ENCODE measurements at regions not wholly inside any gene's neighbourhood (a gene's known extent, or its start where the extent isn't known, plus 50 kb on each side); places are given as distances from the start of the nearest gene placed in this dataset.

DNA sequence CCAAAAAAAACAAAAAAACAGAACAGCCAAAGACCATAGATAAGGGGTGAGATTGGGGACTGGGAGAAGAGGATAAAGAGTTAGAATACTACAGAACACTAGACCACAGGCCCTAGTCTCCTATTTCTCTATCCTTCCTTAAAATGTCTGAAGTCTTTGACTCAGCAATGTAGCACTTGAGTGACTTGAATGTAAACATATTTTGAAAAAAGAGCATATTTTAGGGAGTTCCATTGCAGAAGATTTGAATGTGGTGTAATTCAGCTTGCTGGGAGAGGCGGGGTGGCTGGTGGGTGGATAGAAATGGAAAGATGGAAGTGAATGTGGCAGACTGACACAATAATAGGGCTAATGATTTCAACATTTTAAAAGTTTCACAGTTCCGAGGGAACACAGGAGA, 144.9 kb downstream of the CHIC2 start:
- H4K20me1 ChIP-seq (ENCODE audit: insufficient read depth): no peaks in the 10 kb centered on the region
- H3K79me2 ChIP-seq (ENCODE audit: insufficient read depth): no peaks in the 10 kb centered on the region
- H3F3A ChIP-seq (replicated peaks; ENCODE audit: insufficient read depth): peaks cover 8% of the 10 kb centered on the region
- no peak overlapping the region for H3K27ac ChIP-seq (ENCODE audit: low read depth in 2 of 2, low read length in 1 of 2)
- no peak for TF ChIP-seq GATA2 (CRISPR knock-in tag; IDR thresholded peaks at IDR 0.05)
- TF ChIP-seq, protein P1, sequence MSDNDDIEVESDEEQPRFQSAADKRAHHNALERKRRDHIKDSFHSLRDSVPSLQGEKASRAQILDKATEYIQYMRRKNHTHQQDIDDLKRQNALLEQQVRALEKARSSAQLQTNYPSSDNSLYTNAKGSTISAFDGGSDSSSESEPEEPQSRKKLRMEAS (IDR thresholded peaks at IDR 0.05; ENCODE audit: low read depth): no peak
- TF ChIP-seq, protein P2, sequence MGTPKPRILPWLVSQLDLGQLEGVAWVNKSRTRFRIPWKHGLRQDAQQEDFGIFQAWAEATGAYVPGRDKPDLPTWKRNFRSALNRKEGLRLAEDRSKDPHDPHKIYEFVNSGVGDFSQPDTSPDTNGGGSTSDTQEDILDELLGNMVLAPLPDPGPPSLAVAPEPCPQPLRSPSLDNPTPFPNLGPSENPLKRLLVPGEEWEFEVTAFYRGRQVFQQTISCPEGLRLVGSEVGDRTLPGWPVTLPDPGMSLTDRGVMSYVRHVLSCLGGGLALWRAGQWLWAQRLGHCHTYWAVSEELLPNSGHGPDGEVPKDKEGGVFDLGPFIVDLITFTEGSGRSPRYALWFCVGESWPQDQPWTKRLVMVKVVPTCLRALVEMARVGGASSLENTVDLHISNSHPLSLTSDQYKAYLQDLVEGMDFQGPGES (IDR thresholded peaks at IDR 0.05; ENCODE audit: low read depth, low read length): no peak
- no peak for TF ChIP-seq MXI1 (IDR thresholded peaks at IDR 0.05; ENCODE audit: low read depth, low read length)
- no peak for TF ChIP-seq FOXJ3 (CRISPR knock-in tag; IDR thresholded peaks at IDR 0.05)
- no peak for TF ChIP-seq RFX5 (IDR thresholded peaks at IDR 0.05; ENCODE audit: low read length)
- TF ChIP-seq FOXM1 (IDR thresholded peaks at IDR 0.05; ENCODE audit: low read depth): no peak
- POLR2A ChIA-PET: no interaction called here
- H3K4me1 ChIP-seq (ENCODE audit: control insufficient read depth in 1 of 2, insufficient read depth in 2 of 2, low read depth in 1 of 2, low read length in 1 of 2): peaks cover 7 to 11% of the 10 kb centered on the region in 2 experiments
- no peak overlapping the region for H3K4me3 ChIP-seq (ENCODE audit: low read depth in 2 of 2, low read length in 1 of 2)
- H2AFZ ChIP-seq (ENCODE audit: low read depth): no peak overlapping the region
- no peaks in the 10 kb centered on the region for H3K9me3 ChIP-seq
- CTCF ChIA-PET: interaction anchor here (2.1 to 5.2 kb wide), 3 partner anchors 11 to 314 kb away, joined by 13 to 37 read pairs (median 34); no protein-coding TSS in a partner anchor
- no peaks in the 10 kb centered on the region for H3K9me2 ChIP-seq
- no peaks in the 10 kb centered on the region for H3K27me3 ChIP-seq (ENCODE audit: insufficient read depth)
- no peaks in the 10 kb centered on the region for H3K36me3 ChIP-seq (replicated peaks in 1 of 2; ENCODE audit: control insufficient read depth in 1 of 2, insufficient read depth in 2 of 2, low read length in 1 of 2)
- no peak overlapping the region for H3K9ac ChIP-seq
- 98% methylated on average over 2 of the region's 2 CpGs for WGBS (ENCODE audit: low lambda C conversion rate)
- H3K4me2 ChIP-seq: no peak overlapping the region
- no peak for DNase-seq

DNA sequence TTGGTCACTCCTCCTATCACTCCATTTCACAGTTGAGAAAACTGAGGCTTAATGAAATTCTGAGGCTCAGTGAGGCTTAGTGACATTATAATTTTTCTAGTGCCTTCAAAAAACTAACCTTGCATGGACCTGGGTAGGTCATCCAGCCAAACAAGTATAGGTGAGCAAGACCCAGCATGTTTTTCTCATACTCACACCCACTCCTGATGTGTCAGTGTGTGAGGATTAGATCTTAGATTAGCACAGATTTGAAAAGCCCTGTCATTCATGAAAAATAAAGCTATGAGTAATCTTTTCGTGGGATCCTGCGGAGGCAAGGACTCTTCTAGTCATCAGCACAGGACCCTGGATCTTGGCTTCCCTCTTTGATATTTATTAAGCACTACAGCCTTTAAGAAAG, 146.7 kb downstream of the CHIC2 start:
- ChIA-PET CTCF (interaction anchor here (1.1 to 1.4 kb wide), 2 partner anchors 12 to 301 kb away, joined by 3 read pairs; no protein-coding TSS in a partner anchor), POLR2A (no interaction called here)
- H3K9ac ChIP-seq: no peak overlapping the region
- H3K27ac ChIP-seq (ENCODE audit: low read depth in 2 of 2, low read length in 1 of 2): no peak overlapping the region
- no peaks in the 10 kb centered on the region for H3K27me3 ChIP-seq (ENCODE audit: insufficient read depth)
- peaks cover 22% of the 10 kb centered on the region for H3F3A ChIP-seq (replicated peaks; ENCODE audit: insufficient read depth)
- DNase-seq: no peak
- H3K4me3 ChIP-seq (ENCODE audit: low read depth in 2 of 2, low read length in 1 of 2): no peak overlapping the region
- no peaks in the 10 kb centered on the region for H3K36me3 ChIP-seq (replicated peaks in 1 of 2; ENCODE audit: control insufficient read depth in 1 of 2, insufficient read depth in 2 of 2, low read length in 1 of 2)
- peaks cover 7 to 9% of the 10 kb centered on the region in 2 experiments for H3K4me1 ChIP-seq (ENCODE audit: control insufficient read depth in 1 of 2, insufficient read depth in 2 of 2, low read depth in 1 of 2, low read length in 1 of 2)
- no peaks in the 10 kb centered on the region for H3K9me3 ChIP-seq
- H3K4me2 ChIP-seq: no peak overlapping the region
- H2AFZ ChIP-seq (ENCODE audit: low read depth): no peak overlapping the region
- no peaks in the 10 kb centered on the region for H3K9me2 ChIP-seq
- no peaks in the 10 kb centered on the region for H3K79me2 ChIP-seq (ENCODE audit: insufficient read depth)
- 38% methylated on average over 2 of the region's 2 CpGs for WGBS (ENCODE audit: low lambda C conversion rate)
- H4K20me1 ChIP-seq (ENCODE audit: insufficient read depth): no peaks in the 10 kb centered on the region
- no peak for TF ChIP-seq RXRA (IDR thresholded peaks at IDR 0.05; ENCODE audit: borderline replicate concordance, low read depth)
- no peak for TF ChIP-seq EZH2phosphoT487 (IDR thresholded peaks at IDR 0.05; ENCODE audit: borderline replicate concordance, low read depth)
- no peak for TF ChIP-seq NRF1 (IDR thresholded peaks at IDR 0.05; ENCODE audit: low read depth, low read length)
- no peak for TF ChIP-seq NFIC (IDR thresholded peaks at IDR 0.05; ENCODE audit: borderline replicate concordance)
- no peak for TF ChIP-seq ELF1 (IDR thresholded peaks at IDR 0.05)
- TF ChIP-seq, protein P3, sequence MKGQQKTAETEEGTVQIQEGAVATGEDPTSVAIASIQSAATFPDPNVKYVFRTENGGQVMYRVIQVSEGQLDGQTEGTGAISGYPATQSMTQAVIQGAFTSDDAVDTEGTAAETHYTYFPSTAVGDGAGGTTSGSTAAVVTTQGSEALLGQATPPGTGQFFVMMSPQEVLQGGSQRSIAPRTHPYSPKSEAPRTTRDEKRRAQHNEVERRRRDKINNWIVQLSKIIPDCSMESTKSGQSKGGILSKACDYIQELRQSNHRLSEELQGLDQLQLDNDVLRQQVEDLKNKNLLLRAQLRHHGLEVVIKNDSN (IDR thresholded peaks at IDR 0.05; ENCODE audit: borderline replicate concordance, low read depth): no peak
- TF ChIP-seq, protein P4, sequence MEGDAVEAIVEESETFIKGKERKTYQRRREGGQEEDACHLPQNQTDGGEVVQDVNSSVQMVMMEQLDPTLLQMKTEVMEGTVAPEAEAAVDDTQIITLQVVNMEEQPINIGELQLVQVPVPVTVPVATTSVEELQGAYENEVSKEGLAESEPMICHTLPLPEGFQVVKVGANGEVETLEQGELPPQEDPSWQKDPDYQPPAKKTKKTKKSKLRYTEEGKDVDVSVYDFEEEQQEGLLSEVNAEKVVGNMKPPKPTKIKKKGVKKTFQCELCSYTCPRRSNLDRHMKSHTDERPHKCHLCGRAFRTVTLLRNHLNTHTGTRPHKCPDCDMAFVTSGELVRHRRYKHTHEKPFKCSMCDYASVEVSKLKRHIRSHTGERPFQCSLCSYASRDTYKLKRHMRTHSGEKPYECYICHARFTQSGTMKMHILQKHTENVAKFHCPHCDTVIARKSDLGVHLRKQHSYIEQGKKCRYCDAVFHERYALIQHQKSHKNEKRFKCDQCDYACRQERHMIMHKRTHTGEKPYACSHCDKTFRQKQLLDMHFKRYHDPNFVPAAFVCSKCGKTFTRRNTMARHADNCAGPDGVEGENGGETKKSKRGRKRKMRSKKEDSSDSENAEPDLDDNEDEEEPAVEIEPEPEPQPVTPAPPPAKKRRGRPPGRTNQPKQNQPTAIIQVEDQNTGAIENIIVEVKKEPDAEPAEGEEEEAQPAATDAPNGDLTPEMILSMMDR (IDR thresholded peaks at IDR 0.05): no peak
- TF ChIP-seq POLR2AphosphoS5 (IDR thresholded peaks at IDR 0.05; ENCODE audit: low read depth, low read length): no peak
- TF ChIP-seq, protein P1 (IDR thresholded peaks at IDR 0.05; ENCODE audit: low read depth): no peak
- TF ChIP-seq FOXJ3 (CRISPR knock-in tag; IDR thresholded peaks at IDR 0.05): no peak
- TF ChIP-seq MEF2A (IDR thresholded peaks at IDR 0.05; ENCODE audit: borderline replicate concordance, low read depth): no peak
- TF ChIP-seq GABPA (IDR thresholded peaks at IDR 0.05; ENCODE audit: low read depth): no peak
- TF ChIP-seq, protein P2 (IDR thresholded peaks at IDR 0.05; ENCODE audit: low read depth, low read length): no peak
- TF ChIP-seq FOSL2 (IDR thresholded peaks at IDR 0.05; ENCODE audit: borderline replicate concordance, low read depth): no peak
